ENCODE measurements at regions not wholly inside any gene's neighbourhood (a gene's known extent, or its start where the extent isn't known, plus 50 kb on each side); places are given as distances from the start of the nearest gene placed in this dataset.

DNA sequence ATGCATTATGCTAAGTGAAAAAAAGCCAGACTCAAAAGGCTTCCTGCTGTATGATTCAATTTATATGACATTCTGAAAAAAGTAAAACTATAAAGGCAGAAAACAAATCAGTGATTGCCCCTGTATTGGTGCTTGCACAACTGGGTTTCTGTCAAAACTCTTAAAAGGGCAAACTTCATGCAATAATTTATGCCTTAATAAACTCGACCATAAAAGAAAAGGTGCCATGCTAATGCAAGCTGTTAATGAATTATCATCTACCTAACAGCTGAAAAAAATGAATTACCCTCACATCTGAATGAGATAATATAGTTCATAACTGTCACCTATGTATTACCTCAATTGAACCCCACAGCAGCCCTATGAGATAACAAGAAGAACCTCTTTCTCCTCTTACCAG lies 120.8 kb upstream of the ATP1A1 start:
- TF ChIP-seq, protein P1, sequence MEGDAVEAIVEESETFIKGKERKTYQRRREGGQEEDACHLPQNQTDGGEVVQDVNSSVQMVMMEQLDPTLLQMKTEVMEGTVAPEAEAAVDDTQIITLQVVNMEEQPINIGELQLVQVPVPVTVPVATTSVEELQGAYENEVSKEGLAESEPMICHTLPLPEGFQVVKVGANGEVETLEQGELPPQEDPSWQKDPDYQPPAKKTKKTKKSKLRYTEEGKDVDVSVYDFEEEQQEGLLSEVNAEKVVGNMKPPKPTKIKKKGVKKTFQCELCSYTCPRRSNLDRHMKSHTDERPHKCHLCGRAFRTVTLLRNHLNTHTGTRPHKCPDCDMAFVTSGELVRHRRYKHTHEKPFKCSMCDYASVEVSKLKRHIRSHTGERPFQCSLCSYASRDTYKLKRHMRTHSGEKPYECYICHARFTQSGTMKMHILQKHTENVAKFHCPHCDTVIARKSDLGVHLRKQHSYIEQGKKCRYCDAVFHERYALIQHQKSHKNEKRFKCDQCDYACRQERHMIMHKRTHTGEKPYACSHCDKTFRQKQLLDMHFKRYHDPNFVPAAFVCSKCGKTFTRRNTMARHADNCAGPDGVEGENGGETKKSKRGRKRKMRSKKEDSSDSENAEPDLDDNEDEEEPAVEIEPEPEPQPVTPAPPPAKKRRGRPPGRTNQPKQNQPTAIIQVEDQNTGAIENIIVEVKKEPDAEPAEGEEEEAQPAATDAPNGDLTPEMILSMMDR (IDR thresholded peaks at IDR 0.05), result no peak
- no peak for TF ChIP-seq NFE2L2 (conservative IDR thresholded peaks at IDR 0.05; ENCODE audit: low read length)
- no peak for TF ChIP-seq MAZ (IDR thresholded peaks at IDR 0.05; ENCODE audit: borderline replicate concordance, low read depth, low read length)
- TF ChIP-seq, protein P2, sequence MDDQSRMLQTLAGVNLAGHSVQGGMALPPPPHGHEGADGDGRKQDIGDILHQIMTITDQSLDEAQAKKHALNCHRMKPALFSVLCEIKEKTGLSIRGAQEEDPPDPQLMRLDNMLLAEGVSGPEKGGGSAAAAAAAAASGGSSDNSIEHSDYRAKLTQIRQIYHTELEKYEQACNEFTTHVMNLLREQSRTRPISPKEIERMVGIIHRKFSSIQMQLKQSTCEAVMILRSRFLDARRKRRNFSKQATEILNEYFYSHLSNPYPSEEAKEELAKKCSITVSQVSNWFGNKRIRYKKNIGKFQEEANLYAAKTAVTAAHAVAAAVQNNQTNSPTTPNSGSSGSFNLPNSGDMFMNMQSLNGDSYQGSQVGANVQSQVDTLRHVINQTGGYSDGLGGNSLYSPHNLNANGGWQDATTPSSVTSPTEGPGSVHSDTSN (IDR thresholded peaks at IDR 0.05), result no peak
- TF ChIP-seq EP300 (IDR thresholded peaks at IDR 0.05), result no peak
